ENCODE measurements at regions not wholly inside any gene's neighbourhood (a gene's known extent, or its start where the extent isn't known, plus 50 kb on each side); places are given as distances from the start of the nearest gene placed in this dataset.
"Not testable (repeated sequence)": the region's sequence is repeated elsewhere in the genome, so short reads cannot be mapped to it uniquely, and the experiment has no call there.

- not testable (repeated sequence) for DNase-seq
These were observed 123.9 kb downstream of the MREG start for GRCh38 chr2:215889240-215889969.

- no peak for DNase-seq
These were observed 124.7 kb downstream of the MREG start for GRCh38 chr2:215888680-215889079.

- DNase-seq: no peak
These were observed 126.0 kb downstream of the MREG start for GRCh38 chr2:215887303-215887702.

- no peak for DNase-seq
These were observed 127.3 kb downstream of the MREG start for GRCh38 chr2:215886022-215886421.

GRCh38 chr2:215885536-215885935 lies 127.8 kb downstream of the MREG start:
- no peak for DNase-seq

- DNase-seq: no peak
These were observed 128.8 kb downstream of the MREG start for GRCh38 chr2:215884451-215885087.

GRCh38 chr2:215883799-215884198 lies 129.6 kb downstream of the MREG start:
- DNase-seq: no peak

- no peak for DNase-seq
These were observed 130.7 kb downstream of the MREG start for GRCh38 chr2:215882689-215883088.

- DNase-seq: no peak
These were observed 131.8 kb downstream of the MREG start for GRCh38 chr2:215881582-215881981.

- no peak for DNase-seq
These were observed 132.4 kb downstream of the MREG start for GRCh38 chr2:215880970-215881369.

GRCh38 chr2:215879977-215880940 lies 133.1 kb downstream of the MREG start:
- no peak for DNase-seq

GRCh38 chr2:215879331-215879730 lies 134.0 kb downstream of the MREG start:
- no peak for DNase-seq

- no peak for DNase-seq
These were observed 134.8 kb downstream of the MREG start for GRCh38 chr2:215878476-215879063.

GRCh38 chr2:215876937-215877238 lies 136.5 kb downstream of the MREG start:
- DNase-seq: no peak

GRCh38 chr2:215876139-215876936 lies 137.0 kb downstream of the MREG start:
- no peak for DNase-seq

GRCh38 chr2:215874418-215874817 lies 138.9 kb downstream of the MREG start:
- no peak for DNase-seq

- DNase-seq: no peak
These were observed 142.4 kb downstream of the MREG start for GRCh38 chr2:215870986-215871385.

GRCh38 chr2:215870088-215870490 lies 143.3 kb downstream of the MREG start:
- DNase-seq: no peak

- no peak for DNase-seq
These were observed 144.4 kb downstream of the MREG start for GRCh38 chr2:215868846-215869543.

- DNase-seq: no peak
These were observed 146.7 kb downstream of the MREG start for GRCh38 chr2:215866606-215867005.

- no peak for DNase-seq
These were observed 149.7 kb downstream of the MREG start for GRCh38 chr2:215863687-215864086.

GRCh38 chr2:215862351-215862771 lies 151.0 kb downstream of the MREG start:
- no peak for DNase-seq
